ENCODE measurements at regions not wholly inside any gene's neighbourhood (a gene's known extent, or its start where the extent isn't known, plus 50 kb on each side); places are given as distances from the start of the nearest gene placed in this dataset.

DNA sequence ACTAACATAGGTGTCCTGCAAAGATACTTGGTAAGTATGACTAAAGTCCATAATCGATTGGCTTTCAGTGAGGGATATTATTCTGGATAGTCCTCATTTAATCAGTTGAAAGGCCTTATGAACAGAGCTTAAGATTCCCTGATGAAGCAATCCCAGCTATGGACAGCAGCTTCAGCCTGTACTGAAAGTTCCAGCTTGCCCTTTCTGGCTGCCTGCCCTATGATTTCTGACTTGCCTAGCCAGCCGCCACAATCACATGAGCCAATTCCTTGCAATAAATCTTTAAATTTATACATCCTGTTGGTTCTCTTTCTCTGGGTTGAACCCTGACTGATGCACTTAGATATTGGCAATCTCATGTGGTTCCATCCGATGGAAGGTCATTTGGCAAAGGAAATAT, 759.0 kb upstream of the API5 start:
- TF ChIP-seq POLR2A (IDR thresholded peaks at IDR 0.05): no peak
- TF ChIP-seq, protein P1, sequence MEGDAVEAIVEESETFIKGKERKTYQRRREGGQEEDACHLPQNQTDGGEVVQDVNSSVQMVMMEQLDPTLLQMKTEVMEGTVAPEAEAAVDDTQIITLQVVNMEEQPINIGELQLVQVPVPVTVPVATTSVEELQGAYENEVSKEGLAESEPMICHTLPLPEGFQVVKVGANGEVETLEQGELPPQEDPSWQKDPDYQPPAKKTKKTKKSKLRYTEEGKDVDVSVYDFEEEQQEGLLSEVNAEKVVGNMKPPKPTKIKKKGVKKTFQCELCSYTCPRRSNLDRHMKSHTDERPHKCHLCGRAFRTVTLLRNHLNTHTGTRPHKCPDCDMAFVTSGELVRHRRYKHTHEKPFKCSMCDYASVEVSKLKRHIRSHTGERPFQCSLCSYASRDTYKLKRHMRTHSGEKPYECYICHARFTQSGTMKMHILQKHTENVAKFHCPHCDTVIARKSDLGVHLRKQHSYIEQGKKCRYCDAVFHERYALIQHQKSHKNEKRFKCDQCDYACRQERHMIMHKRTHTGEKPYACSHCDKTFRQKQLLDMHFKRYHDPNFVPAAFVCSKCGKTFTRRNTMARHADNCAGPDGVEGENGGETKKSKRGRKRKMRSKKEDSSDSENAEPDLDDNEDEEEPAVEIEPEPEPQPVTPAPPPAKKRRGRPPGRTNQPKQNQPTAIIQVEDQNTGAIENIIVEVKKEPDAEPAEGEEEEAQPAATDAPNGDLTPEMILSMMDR (IDR thresholded peaks at IDR 0.05): no peak
